ENCODE measurements at regions not wholly inside any gene's neighbourhood (a gene's known extent, or its start where the extent isn't known, plus 50 kb on each side); places are given as distances from the start of the nearest gene placed in this dataset.

- no peak for TF ChIP-seq CTCF (IDR thresholded peaks at IDR 0.05)
- no peak for TF ChIP-seq POLR2A (IDR thresholded peaks at IDR 0.05)
Observed at GRCh38 chr13:53174545-53174944, 145.9 kb downstream of the OLFM4 start.

All from uterus (tissue), 2 donors.